ENCODE measurements at regions not wholly inside any gene's neighbourhood (a gene's known extent, or its start where the extent isn't known, plus 50 kb on each side); places are given as distances from the start of the nearest gene placed in this dataset.

GRCh38 chr12:107891967-107892366, 117.5 kb downstream of the ASCL4 start:
- TF ChIP-seq CTCF (conservative IDR thresholded peaks at IDR 0.05; ENCODE audit: low read depth in 2 of 2) (peak; percentile 60 to 75), POLR2AphosphoS5 (IDR thresholded peaks at IDR 0.05; ENCODE audit: low read depth) (no peak), EZH2 (IDR thresholded peaks at IDR 0.05; ENCODE audit: low read depth, unreplicated experiment) (no peak)

Data from GM23338 (cell line).